ENCODE measurements at regions not wholly inside any gene's neighbourhood (a gene's known extent, or its start where the extent isn't known, plus 50 kb on each side); places are given as distances from the start of the nearest gene placed in this dataset.
"Not testable (repeated sequence)": the region's sequence is repeated elsewhere in the genome, so short reads cannot be mapped to it uniquely, and the experiment has no call there.

GRCh38 chr3:75242012-75242735, 422.0 kb upstream of the FRG2C start:
- no peak for TF ChIP-seq CSRNP3 (CRISPR knock-in tag; IDR thresholded peaks at IDR 0.05)
- no peak for TF ChIP-seq BACH2 (CRISPR knock-in tag; IDR thresholded peaks at IDR 0.05; ENCODE audit: borderline replicate concordance)
- TF ChIP-seq SNAI2 (CRISPR knock-in tag; IDR thresholded peaks at IDR 0.05): no peak
- no peak for TF ChIP-seq ISL1 (CRISPR knock-in tag; IDR thresholded peaks at IDR 0.05)
- TF ChIP-seq ZC3H10 (CRISPR knock-in tag; IDR thresholded peaks at IDR 0.05): no peak
- no peak for TF ChIP-seq ZNF70 (CRISPR knock-in tag; IDR thresholded peaks at IDR 0.05)
- TF ChIP-seq ZNF8 (CRISPR knock-in tag; IDR thresholded peaks at IDR 0.05): no peak
- no peak for TF ChIP-seq GLIS3 (CRISPR knock-in tag; IDR thresholded peaks at IDR 0.05)
- ATAC-seq: no peak

- TF ChIP-seq OSR1 (CRISPR knock-in tag; IDR thresholded peaks at IDR 0.05): no peak
- TF ChIP-seq ZFP3 (CRISPR knock-in tag; IDR thresholded peaks at IDR 0.05): no peak
- TF ChIP-seq, protein P1, sequence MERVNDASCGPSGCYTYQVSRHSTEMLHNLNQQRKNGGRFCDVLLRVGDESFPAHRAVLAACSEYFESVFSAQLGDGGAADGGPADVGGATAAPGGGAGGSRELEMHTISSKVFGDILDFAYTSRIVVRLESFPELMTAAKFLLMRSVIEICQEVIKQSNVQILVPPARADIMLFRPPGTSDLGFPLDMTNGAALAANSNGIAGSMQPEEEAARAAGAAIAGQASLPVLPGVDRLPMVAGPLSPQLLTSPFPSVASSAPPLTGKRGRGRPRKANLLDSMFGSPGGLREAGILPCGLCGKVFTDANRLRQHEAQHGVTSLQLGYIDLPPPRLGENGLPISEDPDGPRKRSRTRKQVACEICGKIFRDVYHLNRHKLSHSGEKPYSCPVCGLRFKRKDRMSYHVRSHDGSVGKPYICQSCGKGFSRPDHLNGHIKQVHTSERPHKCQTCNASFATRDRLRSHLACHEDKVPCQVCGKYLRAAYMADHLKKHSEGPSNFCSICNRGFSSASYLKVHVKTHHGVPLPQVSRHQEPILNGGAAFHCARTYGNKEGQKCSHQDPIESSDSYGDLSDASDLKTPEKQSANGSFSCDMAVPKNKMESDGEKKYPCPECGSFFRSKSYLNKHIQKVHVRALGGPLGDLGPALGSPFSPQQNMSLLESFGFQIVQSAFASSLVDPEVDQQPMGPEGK (CRISPR knock-in tag; IDR thresholded peaks at IDR 0.05; ENCODE audit: borderline replicate concordance): no peak
- no peak for TF ChIP-seq ISL1 (CRISPR knock-in tag; IDR thresholded peaks at IDR 0.05)
- TF ChIP-seq BACH2 (CRISPR knock-in tag; IDR thresholded peaks at IDR 0.05; ENCODE audit: borderline replicate concordance): no peak
- TF ChIP-seq ESRRG (CRISPR knock-in tag; IDR thresholded peaks at IDR 0.05): no peak
- no peak for TF ChIP-seq TCF4 (CRISPR knock-in tag; IDR thresholded peaks at IDR 0.05; ENCODE audit: borderline replicate concordance)
- TF ChIP-seq, protein P2, sequence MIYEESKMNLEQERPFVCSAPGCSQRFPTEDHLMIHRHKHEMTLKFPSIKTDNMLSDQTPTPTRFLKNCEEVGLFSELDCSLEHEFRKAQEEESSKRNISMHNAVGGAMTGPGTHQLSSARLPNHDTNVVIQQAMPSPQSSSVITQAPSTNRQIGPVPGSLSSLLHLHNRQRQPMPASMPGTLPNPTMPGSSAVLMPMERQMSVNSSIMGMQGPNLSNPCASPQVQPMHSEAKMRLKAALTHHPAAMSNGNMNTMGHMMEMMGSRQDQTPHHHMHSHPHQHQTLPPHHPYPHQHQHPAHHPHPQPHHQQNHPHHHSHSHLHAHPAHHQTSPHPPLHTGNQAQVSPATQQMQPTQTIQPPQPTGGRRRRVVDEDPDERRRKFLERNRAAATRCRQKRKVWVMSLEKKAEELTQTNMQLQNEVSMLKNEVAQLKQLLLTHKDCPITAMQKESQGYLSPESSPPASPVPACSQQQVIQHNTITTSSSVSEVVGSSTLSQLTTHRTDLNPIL (CRISPR knock-in tag; IDR thresholded peaks at IDR 0.05; ENCODE audit: low read depth): no peak
- no peak for TF ChIP-seq ZNF565 (CRISPR knock-in tag; conservative IDR thresholded peaks at IDR 0.05; ENCODE audit: low read depth)
- no peak for TF ChIP-seq CSDC2 (CRISPR knock-in tag; IDR thresholded peaks at IDR 0.05)
- no peak for TF ChIP-seq ARNTL (CRISPR knock-in tag; IDR thresholded peaks at IDR 0.05; ENCODE audit: borderline replicate concordance, low read depth)
- no peak for TF ChIP-seq ZC3H10 (CRISPR knock-in tag; IDR thresholded peaks at IDR 0.05)
- TF ChIP-seq SNAI2 (CRISPR knock-in tag; IDR thresholded peaks at IDR 0.05): no peak
- ATAC-seq: no peak
These were observed 415.2 kb upstream of the FRG2C start for GRCh38 chr3:75248974-75249373.

GRCh38 chr3:75254685-75255084, 409.4 kb upstream of the FRG2C start:
- TF ChIP-seq TCF4 (CRISPR knock-in tag; IDR thresholded peaks at IDR 0.05; ENCODE audit: borderline replicate concordance) (no peak), ZFP3 (CRISPR knock-in tag; IDR thresholded peaks at IDR 0.05) (no peak), SNAI2 (CRISPR knock-in tag; IDR thresholded peaks at IDR 0.05) (no peak), ZNF70 (CRISPR knock-in tag; IDR thresholded peaks at IDR 0.05) (no peak), ZNF565 (CRISPR knock-in tag; conservative IDR thresholded peaks at IDR 0.05; ENCODE audit: low read depth) (no peak), ZC3H10 (CRISPR knock-in tag; IDR thresholded peaks at IDR 0.05) (no peak), TOX (CRISPR knock-in tag; IDR thresholded peaks at IDR 0.05; ENCODE audit: borderline replicate concordance) (no peak), OSR1 (CRISPR knock-in tag; IDR thresholded peaks at IDR 0.05) (no peak), BACH2 (CRISPR knock-in tag; IDR thresholded peaks at IDR 0.05; ENCODE audit: borderline replicate concordance) (no peak), ESRRG (CRISPR knock-in tag; IDR thresholded peaks at IDR 0.05) (no peak), GLIS3 (CRISPR knock-in tag; IDR thresholded peaks at IDR 0.05) (no peak)
- TF ChIP-seq, protein P2 (CRISPR knock-in tag; IDR thresholded peaks at IDR 0.05; ENCODE audit: low read depth): no peak
- TF ChIP-seq, protein P3, sequence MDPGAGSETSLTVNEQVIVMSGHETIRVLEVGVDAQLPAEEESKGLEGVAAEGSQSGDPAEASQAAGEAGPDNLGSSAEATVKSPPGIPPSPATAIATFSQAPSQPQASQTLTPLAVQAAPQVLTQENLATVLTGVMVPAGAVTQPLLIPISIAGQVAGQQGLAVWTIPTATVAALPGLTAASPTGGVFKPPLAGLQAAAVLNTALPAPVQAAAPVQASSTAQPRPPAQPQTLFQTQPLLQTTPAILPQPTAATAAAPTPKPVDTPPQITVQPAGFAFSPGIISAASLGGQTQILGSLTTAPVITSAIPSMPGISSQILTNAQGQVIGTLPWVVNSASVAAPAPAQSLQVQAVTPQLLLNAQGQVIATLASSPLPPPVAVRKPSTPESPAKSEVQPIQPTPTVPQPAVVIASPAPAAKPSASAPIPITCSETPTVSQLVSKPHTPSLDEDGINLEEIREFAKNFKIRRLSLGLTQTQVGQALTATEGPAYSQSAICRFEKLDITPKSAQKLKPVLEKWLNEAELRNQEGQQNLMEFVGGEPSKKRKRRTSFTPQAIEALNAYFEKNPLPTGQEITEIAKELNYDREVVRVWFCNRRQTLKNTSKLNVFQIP (CRISPR knock-in tag; IDR thresholded peaks at IDR 0.05; ENCODE audit: borderline replicate concordance, low read depth): no peak
- ATAC-seq: no peak

DNA sequence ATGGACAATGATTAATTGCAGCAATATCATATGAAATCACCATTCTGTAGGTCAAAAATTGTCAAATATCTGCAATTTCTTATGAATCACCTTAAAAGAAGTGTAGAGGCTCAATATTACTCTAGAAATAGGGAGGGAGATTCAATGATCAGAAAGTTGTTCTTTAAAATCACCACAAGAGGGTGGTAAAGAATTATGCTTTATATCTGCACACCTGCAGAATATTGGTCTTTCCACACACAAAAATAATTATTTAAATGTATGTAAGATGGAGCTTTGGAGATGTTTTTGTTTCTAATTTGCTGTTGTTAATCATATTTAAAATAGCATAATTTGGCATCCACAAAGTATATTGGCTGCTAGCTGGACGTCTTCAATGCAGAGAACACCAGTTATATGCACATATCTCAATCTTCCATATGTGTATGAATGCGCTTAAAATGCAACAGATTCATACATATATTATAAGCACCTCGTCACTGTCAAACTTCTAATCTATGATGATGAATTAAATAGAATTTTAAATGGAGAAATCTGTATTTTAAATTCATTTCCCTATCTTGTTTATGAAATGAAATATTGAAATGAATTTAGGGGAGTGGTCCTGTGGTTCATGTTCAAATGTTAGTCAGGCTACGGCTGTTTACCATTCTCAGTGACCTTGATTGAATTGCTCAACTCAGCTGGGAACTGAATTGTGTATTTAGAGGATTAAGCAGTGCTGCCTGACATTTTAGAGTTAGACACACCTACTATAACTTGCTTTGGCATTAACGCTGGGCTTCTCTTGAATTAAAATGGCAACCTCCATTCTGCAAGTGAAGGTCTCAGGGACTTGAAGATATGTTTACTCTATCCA, 405.1 kb upstream of the FRG2C start:
- peak; percentile 81; the same call in 2 of the 3 replicates for ATAC-seq

- not testable (repeated sequence) for ATAC-seq
These were observed 403.2 kb upstream of the FRG2C start for GRCh38 chr3:75260975-75261374.

Measured in SK-N-SH treated with all-trans-retinoic acid at 6 μM for 48 hours (cell line).